CD4-positive, alpha-beta T cell treated with Interleukin-10 for 1 hour (primary cell): ENCODE measurements at regions not wholly inside any gene's neighbourhood (a gene's known extent, or its start where the extent isn't known, plus 50 kb on each side); places are given as distances from the start of the nearest gene placed in this dataset.
"Not testable (repeated sequence)": the region's sequence is repeated elsewhere in the genome, so short reads cannot be mapped to it uniquely, and the experiment has no call there.

Experiments used
- DNase-seq: peaks from one replicate; pipeline ENCODE4 v3.0.0-alpha.2; 2020

GRCh38 chr2:95654897-95655296 lies 63.1 kb downstream of the TRIM43 start:
- not testable (repeated sequence) for DNase-seq

- not testable (repeated sequence) for DNase-seq
Observed at GRCh38 chr2:95656553-95656952, 64.8 kb downstream of the TRIM43 start.

GRCh38 chr2:95657937-95658336 lies 66.1 kb downstream of the TRIM43 start:
- not testable (repeated sequence) for DNase-seq

GRCh38 chr2:95660766-95661562 lies 69.2 kb downstream of the TRIM43 start:
- not testable (repeated sequence) for DNase-seq

GRCh38 chr2:95663471-95664441 lies 72.0 kb downstream of the TRIM43 start:
- DNase-seq: not testable (repeated sequence)

- DNase-seq: not testable (repeated sequence)
Observed at GRCh38 chr2:95666636-95667035, 74.8 kb downstream of the TRIM43 start.

GRCh38 chr2:95667480-95667879 lies 75.7 kb downstream of the TRIM43 start:
- DNase-seq: no peak

GRCh38 chr2:95668934-95669333 lies 77.1 kb downstream of the TRIM43 start:
- not testable (repeated sequence) for DNase-seq

- DNase-seq: no peak
Observed at GRCh38 chr2:95669441-95669991, 77.7 kb downstream of the TRIM43 start.

GRCh38 chr2:95670167-95670566 lies 78.4 kb downstream of the TRIM43 start:
- DNase-seq: no peak

- DNase-seq: no peak
Observed at GRCh38 chr2:95670686-95671085, 78.9 kb downstream of the TRIM43 start.

- DNase-seq: not testable (repeated sequence)
Observed at GRCh38 chr2:95671171-95671570, 79.4 kb downstream of the TRIM43 start.

GRCh38 chr2:95671992-95672391 lies 80.2 kb downstream of the TRIM43 start:
- not testable (repeated sequence) for DNase-seq

- DNase-seq: not testable (repeated sequence)
Observed at GRCh38 chr2:95672500-95672899, 80.7 kb downstream of the TRIM43 start.

GRCh38 chr2:95674186-95674585 lies 82.4 kb downstream of the TRIM43 start:
- no peak for DNase-seq

- not testable (repeated sequence) for DNase-seq
Observed at GRCh38 chr2:95676573-95676972, 84.8 kb downstream of the TRIM43 start.

GRCh38 chr2:95677346-95677745 lies 85.5 kb downstream of the TRIM43 start:
- no peak for DNase-seq

- not testable (repeated sequence) for DNase-seq
Observed at GRCh38 chr2:95677833-95678232, 86.0 kb downstream of the TRIM43 start.

GRCh38 chr2:95681158-95681557 lies 89.4 kb downstream of the TRIM43 start:
- not testable (repeated sequence) for DNase-seq

GRCh38 chr2:95681589-95682081 lies 89.8 kb downstream of the TRIM43 start:
- DNase-seq: not testable (repeated sequence)

- not testable (repeated sequence) for DNase-seq
Observed at GRCh38 chr2:95682889-95683517, 91.2 kb downstream of the TRIM43 start.

- DNase-seq: no peak
Observed at GRCh38 chr2:95685513-95685912, 93.7 kb downstream of the TRIM43 start.
